ENCODE measurements at regions not wholly inside any gene's neighbourhood (a gene's known extent, or its start where the extent isn't known, plus 50 kb on each side); places are given as distances from the start of the nearest gene placed in this dataset.

DNA sequence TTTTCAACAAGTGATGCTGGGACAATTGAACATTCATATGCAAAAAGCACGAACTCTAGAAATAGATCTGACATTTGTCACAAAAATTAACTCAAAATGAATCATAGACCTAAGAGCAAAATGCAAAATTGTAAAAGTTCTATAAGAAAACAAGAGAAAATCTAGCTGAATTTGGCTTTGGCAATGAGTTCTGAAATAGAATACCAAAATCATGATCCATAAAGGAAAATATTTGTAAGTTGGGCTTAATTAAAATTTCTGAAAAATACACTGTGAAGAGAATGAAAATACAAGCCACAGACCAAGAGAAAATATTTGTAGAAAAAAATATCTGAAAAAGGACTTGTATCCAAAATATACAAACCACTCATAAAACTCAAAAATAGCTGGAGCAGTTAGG lies 698.8 kb upstream of the CELF2 start:
- TF ChIP-seq POLR2AphosphoS5 (IDR thresholded peaks at IDR 0.05; ENCODE audit: low read depth, low read length) (no peak), TAF1 (IDR thresholded peaks at IDR 0.05; ENCODE audit: borderline replicate concordance, low read depth, low read length) (no peak), POLR2A (IDR thresholded peaks at IDR 0.05; ENCODE audit: low read depth, low read length) (no peak)
